CD1c-positive myeloid dendritic cell (primary cell): ENCODE measurements at regions not wholly inside any gene's neighbourhood (a gene's known extent, or its start where the extent isn't known, plus 50 kb on each side); places are given as distances from the start of the nearest gene placed in this dataset.
"Not testable (repeated sequence)": the region's sequence is repeated elsewhere in the genome, so short reads cannot be mapped to it uniquely, and the experiment has no call there.

Experiments used
- DNase-seq: peaks from one replicate; pipeline ENCODE4 v3.0.0-alpha.2; 2016; ENCODE audit errors: extremely low spot score

DNA sequence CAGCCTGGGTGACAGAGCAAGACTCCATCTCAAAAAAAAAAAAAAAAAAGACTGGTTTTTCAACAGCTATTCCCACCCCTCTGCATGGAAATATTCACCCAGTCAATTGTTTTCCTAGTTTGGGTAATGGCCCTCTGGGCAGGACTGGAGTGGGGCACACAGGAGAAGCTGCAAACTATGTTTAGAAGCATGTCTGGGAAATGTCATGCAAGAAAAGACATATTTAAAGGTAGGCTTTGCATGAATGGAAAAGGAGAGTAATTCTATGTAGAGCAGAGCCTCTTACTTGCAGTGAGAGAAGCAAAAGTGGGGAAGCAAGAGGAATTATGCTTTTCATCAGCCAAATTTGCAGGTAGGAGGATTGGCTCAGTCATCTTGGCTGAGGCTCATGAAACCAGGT, 276.5 kb upstream of the PLEKHG7 start:
- no peak for DNase-seq

DNA sequence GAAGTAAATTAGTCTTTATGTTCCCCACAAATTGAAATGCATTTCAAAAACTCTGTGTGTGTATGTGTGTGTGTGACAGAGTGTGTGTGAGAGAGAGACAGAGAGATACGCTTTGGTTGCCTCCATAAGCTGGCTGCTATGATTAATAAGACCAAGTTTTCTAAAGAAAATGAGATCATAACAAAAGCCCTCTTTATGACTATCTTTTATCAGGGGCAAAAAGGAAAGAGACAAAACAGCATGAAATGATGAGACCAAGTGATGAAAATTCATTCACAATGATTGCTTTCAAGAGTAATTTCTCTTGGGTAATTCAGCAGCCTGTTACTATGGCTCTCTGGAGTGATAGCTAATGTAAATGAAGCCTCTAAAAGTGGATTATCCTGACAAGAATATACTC, 277.6 kb upstream of the PLEKHG7 start:
- no peak for DNase-seq

- no peak for DNase-seq
Measured at GRCh38 chr12:92424338-92424737, 278.5 kb upstream of the PLEKHG7 start.

- DNase-seq, result no peak
Measured at GRCh38 chr12:92421701-92422100, 276.1 kb upstream of the BTG1 start.

DNA sequence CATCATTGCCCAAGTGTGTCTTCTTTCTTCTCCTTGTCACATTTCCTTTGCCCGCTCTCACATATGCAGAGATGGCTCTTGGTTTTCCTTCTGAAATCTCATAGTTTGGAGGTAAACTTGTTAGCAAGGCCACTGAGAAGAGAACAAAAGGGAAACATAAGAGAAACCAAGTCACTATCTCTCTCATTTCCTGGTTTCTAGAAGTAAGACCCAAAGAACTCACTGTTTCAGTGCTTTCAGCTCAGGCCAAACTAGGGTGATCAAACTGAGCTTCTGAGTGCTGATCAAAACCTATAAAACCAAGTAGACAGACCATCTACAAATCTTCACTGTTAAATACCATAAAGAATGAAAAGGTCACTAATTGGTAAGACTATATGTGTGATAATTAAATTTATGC, 275.4 kb upstream of the BTG1 start:
- no peak for DNase-seq

DNA sequence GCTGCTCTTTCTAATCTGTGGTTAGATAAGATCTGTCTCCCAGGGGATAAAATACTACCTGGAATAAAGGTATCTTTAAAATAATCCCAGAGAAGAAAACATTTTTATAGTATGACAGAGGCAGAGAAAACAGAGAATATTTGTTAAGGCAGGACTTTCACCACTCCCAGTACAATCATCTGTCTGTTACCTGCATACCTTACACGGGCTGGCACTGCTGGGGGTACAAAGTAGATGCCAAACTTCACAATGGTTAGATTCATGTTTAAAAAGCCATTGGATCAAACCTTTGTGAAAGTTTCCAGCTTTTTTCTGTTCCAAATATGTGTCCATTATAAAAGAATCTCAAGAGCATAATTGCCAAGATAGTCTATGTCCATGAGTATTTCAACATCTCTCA, 273.6 kb upstream of the BTG1 start:
- DNase-seq, result no peak

GRCh38 chr12:92418381-92418780, 272.7 kb upstream of the BTG1 start:
- DNase-seq, result peak; percentile 44

- no peak for DNase-seq
Measured at GRCh38 chr12:92417373-92417772, 271.7 kb upstream of the BTG1 start.

GRCh38 chr12:92416385-92416812, 270.8 kb upstream of the BTG1 start:
- DNase-seq, result no peak

DNA sequence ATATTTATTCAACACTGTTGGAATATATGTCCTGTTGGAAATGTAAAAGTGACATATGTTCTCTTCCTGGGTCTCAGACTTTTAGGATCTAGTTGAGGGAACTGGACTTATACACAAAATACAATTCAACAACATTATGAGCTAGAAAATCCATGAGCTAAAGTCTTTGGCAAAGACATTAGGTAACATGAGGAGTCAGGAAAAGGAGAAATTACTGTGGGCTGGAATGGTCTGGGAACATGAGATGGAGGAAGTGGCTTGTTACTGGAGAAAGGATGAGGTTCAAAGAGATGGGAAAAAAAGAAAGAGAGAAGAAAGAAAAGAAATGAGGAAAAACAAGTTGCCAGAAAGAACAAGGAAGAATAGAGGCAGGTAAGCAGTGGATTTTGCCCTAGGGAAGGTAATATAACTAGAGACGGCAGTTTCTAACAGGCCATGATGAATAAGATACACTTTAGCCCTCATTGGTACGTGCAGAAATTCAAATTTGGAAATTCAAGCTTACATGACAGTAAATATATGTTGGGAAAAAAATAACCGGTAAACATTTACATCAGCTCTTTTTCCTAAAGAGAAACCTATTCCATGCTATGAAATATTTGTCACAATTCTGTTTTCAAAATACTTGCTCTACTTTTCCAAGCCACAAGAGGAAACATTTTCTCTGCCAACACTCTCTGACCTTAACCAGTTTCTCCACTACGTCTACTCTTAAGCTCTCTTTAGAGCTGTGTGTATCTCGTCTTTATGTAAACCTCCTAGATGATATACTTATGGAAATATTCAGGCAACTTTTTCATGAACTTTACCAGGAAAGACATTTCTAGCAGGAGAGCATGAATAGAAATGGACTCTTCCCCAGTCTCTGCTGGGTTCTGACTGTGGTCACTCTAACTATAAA, 268.8 kb upstream of the BTG1 start:
- no peak for DNase-seq

GRCh38 chr12:92413286-92413685, 267.6 kb upstream of the BTG1 start:
- no peak for DNase-seq

DNA sequence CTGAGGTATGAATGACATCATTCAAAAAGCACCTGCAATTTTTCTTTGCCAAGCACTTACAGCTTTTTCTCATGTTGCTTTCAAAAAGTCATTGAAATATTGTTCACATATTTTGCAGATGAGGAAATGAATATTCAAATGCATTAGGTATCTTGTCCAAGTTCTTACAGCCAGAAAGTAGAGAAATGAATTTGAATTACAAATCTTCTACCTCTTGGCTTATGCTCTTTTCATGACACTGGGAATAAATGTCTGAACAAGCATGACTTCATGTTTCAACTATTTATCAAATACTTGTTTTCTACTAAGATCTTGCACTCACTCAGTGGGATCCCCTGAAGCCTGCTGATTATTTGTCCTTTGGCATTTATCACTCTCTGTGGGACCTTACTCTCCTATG, 267.2 kb upstream of the BTG1 start:
- no peak for DNase-seq

DNA sequence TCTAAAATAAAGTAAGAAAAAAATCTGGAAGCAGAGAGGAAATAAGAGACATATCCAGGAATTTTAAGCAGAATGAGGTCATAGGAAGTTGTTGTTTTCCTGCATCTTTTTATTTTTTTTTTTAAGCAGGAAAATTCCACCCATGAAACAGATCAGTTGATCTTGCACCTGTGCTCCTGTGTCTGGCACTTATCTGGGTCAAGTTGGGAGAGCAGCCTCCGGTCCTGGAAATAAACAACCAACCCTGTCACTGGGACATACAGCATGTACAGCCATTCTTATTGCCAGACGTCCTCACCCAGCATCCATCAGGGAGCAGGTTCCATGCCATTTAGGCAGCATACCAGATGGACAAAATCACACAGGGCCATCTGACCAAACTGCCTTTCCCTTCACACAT, 266.0 kb upstream of the BTG1 start:
- DNase-seq, result no peak

GRCh38 chr12:92408072-92408900, 262.6 kb upstream of the BTG1 start:
- DNase-seq, result peak; percentile 55

DNA sequence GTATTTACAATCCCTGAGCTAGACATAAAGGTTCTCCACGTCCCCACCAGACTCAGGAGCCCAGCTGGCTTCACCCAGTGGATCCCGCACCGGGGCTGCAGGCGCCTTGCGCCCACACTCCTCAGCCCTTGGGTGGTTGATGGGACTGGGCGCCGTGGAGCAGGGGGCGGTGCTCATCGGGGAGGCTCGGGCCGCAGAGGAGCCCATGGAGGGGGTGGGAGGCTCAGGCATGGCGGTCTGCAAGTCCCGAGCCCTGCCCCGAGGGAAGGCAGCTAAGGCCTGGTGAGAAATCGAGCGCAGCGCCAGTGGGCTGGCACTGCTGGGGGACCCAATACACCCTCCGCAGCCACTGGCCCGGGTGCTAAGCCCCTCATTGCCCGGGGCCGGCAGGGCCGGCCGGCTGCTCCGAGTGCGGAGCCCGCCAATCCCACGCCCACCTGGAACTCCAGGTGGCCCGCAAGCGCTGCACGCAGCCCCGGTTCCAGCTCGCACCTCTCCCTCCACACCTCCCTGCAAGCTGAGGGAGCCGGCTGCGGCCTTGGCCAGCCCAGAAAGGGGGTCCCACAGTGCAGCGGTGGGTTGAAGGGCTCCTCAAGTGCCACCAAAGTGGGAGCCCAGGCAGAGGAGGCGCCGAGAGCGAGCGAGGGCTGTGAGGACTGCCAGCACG, 260.9 kb upstream of the BTG1 start:
- not testable (repeated sequence) for DNase-seq

DNA sequence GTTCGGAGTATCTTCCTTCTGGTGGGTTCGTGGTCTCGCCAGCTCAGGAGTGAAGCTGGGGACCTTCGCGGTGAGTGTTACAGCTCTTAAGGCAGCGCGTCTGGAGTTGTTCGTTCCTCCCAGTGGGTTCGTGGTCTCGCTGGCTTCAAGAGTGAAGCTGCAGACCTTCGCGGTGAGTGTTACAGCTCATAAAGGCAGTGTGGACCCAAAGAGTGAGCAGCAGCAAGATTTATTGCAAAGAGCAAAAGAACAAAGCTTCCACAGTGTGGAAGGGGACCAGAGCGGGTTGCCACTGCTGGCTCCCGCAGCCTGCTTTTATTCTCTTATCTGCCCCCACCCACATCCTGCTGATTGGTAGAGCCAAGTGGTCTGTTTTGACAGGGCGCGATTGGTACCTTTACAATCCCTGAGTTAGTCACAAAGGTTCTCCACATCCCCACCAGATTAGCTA, 260.2 kb upstream of the BTG1 start:
- DNase-seq, result not testable (repeated sequence)

- no peak for DNase-seq
Measured at GRCh38 chr12:92404921-92405320, 259.3 kb upstream of the BTG1 start.

GRCh38 chr12:92404259-92404894, 258.7 kb upstream of the BTG1 start:
- DNase-seq, result no peak

- DNase-seq, result peak; percentile 53
Measured at GRCh38 chr12:92403210-92404175, 257.8 kb upstream of the BTG1 start.

DNA sequence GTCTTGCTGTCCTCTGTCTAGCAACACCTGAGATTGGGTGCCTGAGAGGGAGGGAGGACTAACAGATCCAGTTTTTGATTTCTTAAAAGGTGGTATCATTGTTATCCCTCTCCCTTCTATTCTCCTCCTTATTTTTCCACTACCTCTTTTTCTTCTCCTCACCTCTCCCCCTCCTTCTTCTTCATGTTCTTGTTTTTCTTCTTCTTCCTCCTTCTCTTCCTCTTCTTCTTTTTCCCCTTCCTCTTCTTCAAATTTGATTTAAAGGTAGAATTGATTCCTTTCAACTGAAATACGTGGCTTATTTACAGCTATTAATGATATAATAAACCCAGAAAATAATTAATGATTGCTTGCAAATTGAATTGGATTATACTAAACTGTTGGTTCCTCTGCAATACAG, 256.8 kb upstream of the BTG1 start:
- no peak for DNase-seq

- DNase-seq, result no peak
Measured at GRCh38 chr12:92400006-92400405, 254.4 kb upstream of the BTG1 start.
